RWPE2 (cell line): ENCODE measurements at regions not wholly inside any gene's neighbourhood (a gene's known extent, or its start where the extent isn't known, plus 50 kb on each side); places are given as distances from the start of the nearest gene placed in this dataset.

Source experiments
- ATAC-seq: fragments of 200-7000 bp; cut with Tn5 transposase; 3 replicates; pipeline ENCODE4 v1.9.1; 2021; ENCODE audit warnings: low read depth
- DNase-seq: peaks from one replicate; pipeline ENCODE4 v3.0.0-alpha.2; 2020; ENCODE audit warnings: low spot score
- H3K27ac ChIP-seq: fragments of 450-650 bp; 2 replicates; pipeline ENCODE4 v1.5.1; 2017; ENCODE audit warnings: mild to moderate bottlenecking; ENCODE audit not compliant: poor library complexity, severe bottlenecking
- H3K27me3 ChIP-seq: fragments of 250-450 bp; sonication (Bioruptor Pico); 2 replicates; pipeline ENCODE4 v1.5.1; 2021; ENCODE audit warnings: mild to moderate bottlenecking, moderate library complexity; ENCODE audit not compliant: insufficient read depth, poor library complexity, severe bottlenecking
- H3K36me3 ChIP-seq: fragments of 250-450 bp; sonication (Bioruptor Pico); 2 replicates; pipeline ENCODE4 v1.5.1; 2020; ENCODE audit warnings: low read depth, mild to moderate bottlenecking, moderate library complexity
- H3K4me1 ChIP-seq: fragments of 250-450 bp; sonication (Bioruptor Pico); 2 replicates; pipeline ENCODE4 v1.5.1; 2021; ENCODE audit warnings: mild to moderate bottlenecking, moderate library complexity; ENCODE audit not compliant: insufficient read depth, poor library complexity, severe bottlenecking
- H3K4me3 ChIP-seq: fragments of 250-450 bp; sonication (Bioruptor Pico); 2 replicates; pipeline ENCODE4 v1.5.1; 2021; ENCODE audit warnings: mild to moderate bottlenecking, moderate library complexity; ENCODE audit not compliant: severe bottlenecking
- H3K9me3 ChIP-seq: fragments of 250-450 bp; sonication (Bioruptor Pico); 2 replicates; pipeline ENCODE4 v1.5.1; 2021; ENCODE audit warnings: mild to moderate bottlenecking, moderate library complexity; ENCODE audit not compliant: severe bottlenecking
- TF ChIP-seq, protein P1 (sequence below): fragments of 450-650 bp; IDR thresholded peaks from one replicate; pipeline ENCODE4 v1.5.1; 2017; ENCODE audit warnings: mild to moderate bottlenecking, moderate library complexity; ENCODE audit not compliant: poor library complexity, severe bottlenecking

DNA sequence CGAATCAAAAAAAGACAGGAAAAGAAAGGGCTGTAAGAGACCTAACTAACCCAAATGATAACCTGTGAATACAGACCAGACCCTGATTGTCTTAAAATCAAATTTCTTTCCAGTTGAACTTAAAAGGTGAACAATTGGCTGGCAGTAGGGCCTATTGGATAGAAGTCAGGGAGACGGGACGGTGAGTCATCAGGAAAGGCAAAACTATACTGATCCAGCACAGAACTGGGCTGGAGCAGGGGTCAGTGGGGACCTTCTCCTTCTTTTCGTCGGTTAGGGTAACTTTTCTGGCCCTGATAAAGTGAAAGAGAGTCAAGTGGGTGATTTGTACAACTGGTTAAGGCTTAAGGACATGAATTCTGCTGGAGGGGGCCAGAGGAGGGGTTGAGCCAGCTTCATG, 84.9 kb upstream of the OTX2 start:
- ATAC-seq (no peak), DNase-seq (no peak)
- TF ChIP-seq, protein P1, sequence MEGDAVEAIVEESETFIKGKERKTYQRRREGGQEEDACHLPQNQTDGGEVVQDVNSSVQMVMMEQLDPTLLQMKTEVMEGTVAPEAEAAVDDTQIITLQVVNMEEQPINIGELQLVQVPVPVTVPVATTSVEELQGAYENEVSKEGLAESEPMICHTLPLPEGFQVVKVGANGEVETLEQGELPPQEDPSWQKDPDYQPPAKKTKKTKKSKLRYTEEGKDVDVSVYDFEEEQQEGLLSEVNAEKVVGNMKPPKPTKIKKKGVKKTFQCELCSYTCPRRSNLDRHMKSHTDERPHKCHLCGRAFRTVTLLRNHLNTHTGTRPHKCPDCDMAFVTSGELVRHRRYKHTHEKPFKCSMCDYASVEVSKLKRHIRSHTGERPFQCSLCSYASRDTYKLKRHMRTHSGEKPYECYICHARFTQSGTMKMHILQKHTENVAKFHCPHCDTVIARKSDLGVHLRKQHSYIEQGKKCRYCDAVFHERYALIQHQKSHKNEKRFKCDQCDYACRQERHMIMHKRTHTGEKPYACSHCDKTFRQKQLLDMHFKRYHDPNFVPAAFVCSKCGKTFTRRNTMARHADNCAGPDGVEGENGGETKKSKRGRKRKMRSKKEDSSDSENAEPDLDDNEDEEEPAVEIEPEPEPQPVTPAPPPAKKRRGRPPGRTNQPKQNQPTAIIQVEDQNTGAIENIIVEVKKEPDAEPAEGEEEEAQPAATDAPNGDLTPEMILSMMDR = no peak
- no peaks in the 10 kb centered on the region for H3K4me1 ChIP-seq
- H3K9me3 ChIP-seq = peaks cover 2% of the 10 kb centered on the region
- H3K4me3 ChIP-seq = no peak overlapping the region
- no peak overlapping the region for H3K27ac ChIP-seq
- H3K36me3 ChIP-seq = no peaks in the 10 kb centered on the region
- H3K27me3 ChIP-seq = peaks cover 36% of the 10 kb centered on the region

DNA sequence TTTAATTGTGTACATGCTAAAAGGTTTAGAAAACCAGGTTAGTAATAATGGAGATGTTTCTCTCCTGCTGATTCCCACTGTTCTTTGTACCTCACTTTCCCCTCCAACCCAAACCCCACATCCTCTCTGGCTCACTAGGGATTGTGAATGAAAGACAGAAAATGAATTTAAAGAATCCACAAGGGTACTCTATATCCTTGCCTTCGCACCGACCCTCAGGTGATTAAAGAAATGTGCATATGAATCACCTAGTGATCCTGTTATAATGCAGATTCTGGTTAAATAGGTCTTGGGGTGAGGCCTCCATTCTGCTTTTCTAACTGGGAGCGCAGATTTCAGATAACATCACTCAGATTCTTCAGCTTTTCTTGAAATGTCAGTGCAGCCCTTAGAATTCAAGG, 84.3 kb upstream of the OTX2 start:
- Histone ChIP-seq H3K9me3 (peaks cover 2% of the 10 kb centered on the region), H3K4me3 (no peak overlapping the region), H3K27me3 (peaks cover 41% of the 10 kb centered on the region), H3K36me3 (no peaks in the 10 kb centered on the region), H3K27ac (no peak overlapping the region), H3K4me1 (no peaks in the 10 kb centered on the region)
- TF ChIP-seq, protein P1 = no peak
- DNase-seq = no peak
- ATAC-seq = no peak

DNA sequence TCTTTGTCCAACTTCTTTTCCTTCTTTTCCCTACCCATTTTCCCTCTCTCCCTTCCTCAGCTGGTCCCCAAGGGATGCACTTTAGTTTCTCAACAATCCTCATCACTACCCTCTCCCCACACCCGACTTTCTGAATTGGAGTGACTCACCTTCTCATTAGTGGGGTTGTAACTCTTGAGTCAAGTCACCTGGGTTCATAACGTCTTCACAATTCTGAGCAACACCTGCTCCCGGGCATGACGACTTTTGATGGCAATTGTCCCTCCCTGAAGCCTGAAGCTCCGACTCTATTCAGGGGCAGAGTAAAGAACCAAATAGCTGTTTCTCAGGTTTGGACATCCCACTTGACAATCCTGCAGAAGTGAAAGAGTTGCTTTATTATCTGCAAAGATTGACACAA, 82.7 kb upstream of the OTX2 start:
- Histone ChIP-seq H3K27ac (no peak overlapping the region), H3K9me3 (no peaks in the 10 kb centered on the region), H3K4me3 (no peak overlapping the region), H3K36me3 (no peaks in the 10 kb centered on the region), H3K27me3 (peaks cover 49% of the 10 kb centered on the region), H3K4me1 (no peaks in the 10 kb centered on the region)
- TF ChIP-seq, protein P1 = no peak
- no peak for ATAC-seq
- no peak for DNase-seq

DNA sequence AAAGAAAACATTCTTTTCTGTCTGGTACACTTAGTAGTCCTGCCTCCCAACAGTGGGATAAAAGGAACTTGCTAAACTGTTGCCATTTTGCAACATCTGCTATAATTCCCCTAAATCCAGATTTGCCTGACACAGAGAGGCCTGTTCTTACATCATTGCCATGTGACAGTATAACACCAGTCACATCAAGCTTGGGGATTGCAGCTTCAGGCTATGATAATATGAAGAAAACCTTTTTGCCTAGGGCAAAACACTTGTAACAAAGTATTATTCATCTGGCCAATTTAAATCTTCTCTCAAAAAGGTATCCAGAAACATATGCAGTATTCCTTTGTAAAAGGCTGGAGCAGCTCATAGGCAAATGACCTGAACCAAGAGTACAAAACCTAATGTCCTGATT, 80.9 kb upstream of the OTX2 start:
- H3K4me3 ChIP-seq = no peak overlapping the region
- H3K36me3 ChIP-seq = no peaks in the 10 kb centered on the region
- no peak for DNase-seq
- no peak for ATAC-seq
- H3K4me1 ChIP-seq = no peaks in the 10 kb centered on the region
- H3K9me3 ChIP-seq = no peaks in the 10 kb centered on the region
- peaks cover 67% of the 10 kb centered on the region for H3K27me3 ChIP-seq
- TF ChIP-seq, protein P1 = no peak
- H3K27ac ChIP-seq = no peak overlapping the region

DNA sequence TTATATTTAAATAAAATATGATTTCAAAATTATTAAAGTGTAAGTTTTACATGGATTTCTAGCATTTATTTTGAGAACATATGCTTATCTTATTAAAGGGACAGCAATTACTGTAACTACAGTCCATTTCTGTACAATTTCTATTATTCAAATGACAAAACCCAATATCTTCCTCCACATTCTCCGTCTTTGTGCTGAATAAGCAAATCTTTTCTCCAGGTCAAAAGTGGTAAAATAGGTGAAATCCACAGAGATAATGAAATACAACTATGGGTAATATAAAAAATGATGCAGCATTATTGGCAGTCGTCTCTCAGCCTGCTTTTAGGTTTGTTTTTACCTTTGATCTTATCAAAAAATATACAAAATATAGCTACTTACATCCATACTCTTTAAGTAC, 79.4 kb upstream of the OTX2 start:
- H3K4me1 ChIP-seq = no peaks in the 10 kb centered on the region
- peaks cover 70% of the 10 kb centered on the region for H3K27me3 ChIP-seq
- H3K36me3 ChIP-seq = no peaks in the 10 kb centered on the region
- DNase-seq = no peak
- no peak for ATAC-seq
- H3K9me3 ChIP-seq = no peaks in the 10 kb centered on the region
- H3K4me3 ChIP-seq = no peak overlapping the region
- TF ChIP-seq, protein P1 = no peak
- H3K27ac ChIP-seq = no peak overlapping the region
